ENCODE measurements at regions not wholly inside any gene's neighbourhood (a gene's known extent, or its start where the extent isn't known, plus 50 kb on each side); places are given as distances from the start of the nearest gene placed in this dataset.

- TF ChIP-seq ZFP41 (tag by site-specific recombination; IDR thresholded peaks at IDR 0.05; ENCODE audit: borderline replicate concordance) (no peak), SCRT1 (tag by site-specific recombination; IDR thresholded peaks at IDR 0.05; ENCODE audit: borderline replicate concordance) (no peak), HOXD13 (CRISPR knock-in tag; IDR thresholded peaks at IDR 0.05; ENCODE audit: borderline replicate concordance) (no peak), ZNF121 (tag by site-specific recombination; IDR thresholded peaks at IDR 0.05) (no peak), ZNF76 (tag by site-specific recombination; IDR thresholded peaks at IDR 0.05; ENCODE audit: borderline replicate concordance, low read depth) (no peak), ZEB2 (tag by site-specific recombination; IDR thresholded peaks at IDR 0.05) (no peak), ZNF169 (tag by site-specific recombination; IDR thresholded peaks at IDR 0.05) (no peak), ZNF544 (tag by site-specific recombination; IDR thresholded peaks at IDR 0.05) (no peak), ZNF548 (tag by site-specific recombination; IDR thresholded peaks at IDR 0.05) (no peak), ZNF560 (tag by site-specific recombination; IDR thresholded peaks at IDR 0.05; ENCODE audit: borderline replicate concordance) (no peak), KLF7 (tag by site-specific recombination; IDR thresholded peaks at IDR 0.05; ENCODE audit: borderline replicate concordance) (no peak)
- TF ChIP-seq, protein P1, sequence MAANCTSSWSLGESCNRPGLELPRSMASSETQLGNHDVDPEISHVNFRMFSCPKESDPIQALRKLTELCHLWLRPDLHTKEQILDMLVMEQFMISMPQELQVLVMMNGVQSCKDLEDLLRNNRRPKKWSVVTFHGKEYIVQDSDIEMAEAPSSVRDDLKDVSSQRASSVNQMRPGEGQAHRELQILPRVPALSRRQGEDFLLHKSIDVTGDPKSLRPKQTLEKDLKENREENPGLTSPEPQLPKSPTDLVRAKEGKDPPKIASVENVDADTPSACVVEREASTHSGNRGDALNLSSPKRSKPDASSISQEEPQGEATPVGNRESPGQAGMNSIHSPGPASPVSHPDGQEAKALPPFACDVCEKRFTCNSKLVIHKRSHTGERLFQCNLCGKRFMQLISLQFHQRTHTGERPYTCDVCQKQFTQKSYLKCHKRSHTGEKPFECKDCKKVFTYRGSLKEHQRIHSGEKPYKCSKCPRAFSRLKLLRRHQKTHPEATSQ (tag by site-specific recombination; IDR thresholded peaks at IDR 0.05) = no peak
Measured at GRCh38 chr3:95226437-95226836, 1163.6 kb downstream of the NSUN3 start (continued).

DNA sequence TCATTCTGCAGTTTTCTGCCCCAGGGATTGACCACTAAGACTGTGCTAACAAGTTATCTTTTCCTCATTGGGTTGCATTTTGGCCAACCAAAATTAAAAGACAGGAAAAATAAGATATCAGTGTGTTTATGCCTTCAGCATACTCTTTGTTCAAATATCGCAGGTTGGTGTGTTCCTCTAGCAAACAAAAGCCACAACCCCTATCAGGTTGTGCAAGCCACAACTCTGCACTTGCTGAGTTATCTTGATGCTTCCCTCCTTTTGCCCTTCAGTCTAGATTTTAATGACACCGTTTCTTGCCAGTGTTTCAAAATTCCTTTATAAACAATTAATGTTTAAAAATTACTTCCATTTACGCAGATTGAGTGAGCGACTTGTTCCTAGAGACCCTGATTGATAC lies 1164.2 kb downstream of the NSUN3 start:
- ChIA-PET CTCF (no interaction called here), POLR2A (no interaction called here)
- Histone ChIP-seq H3K4me3 (ENCODE audit: low read depth, low read length) (no peak overlapping the region), H3K36me3 (ENCODE audit: control insufficient read depth in 2 of 2, insufficient read depth in 1 of 2, low read length in 2 of 2) (no peaks in the 10 kb centered on the region), H3K27ac (ENCODE audit: extremely low read depth, low read depth, low read length) (no peak overlapping the region), H3K9me3 (ENCODE audit: control insufficient read depth, insufficient read depth, low read depth, low read length) (no peaks in the 10 kb centered on the region), H3K4me1 (ENCODE audit: control insufficient read depth, insufficient read depth, low read length) (no peaks in the 10 kb centered on the region)
- TF ChIP-seq, protein P2, sequence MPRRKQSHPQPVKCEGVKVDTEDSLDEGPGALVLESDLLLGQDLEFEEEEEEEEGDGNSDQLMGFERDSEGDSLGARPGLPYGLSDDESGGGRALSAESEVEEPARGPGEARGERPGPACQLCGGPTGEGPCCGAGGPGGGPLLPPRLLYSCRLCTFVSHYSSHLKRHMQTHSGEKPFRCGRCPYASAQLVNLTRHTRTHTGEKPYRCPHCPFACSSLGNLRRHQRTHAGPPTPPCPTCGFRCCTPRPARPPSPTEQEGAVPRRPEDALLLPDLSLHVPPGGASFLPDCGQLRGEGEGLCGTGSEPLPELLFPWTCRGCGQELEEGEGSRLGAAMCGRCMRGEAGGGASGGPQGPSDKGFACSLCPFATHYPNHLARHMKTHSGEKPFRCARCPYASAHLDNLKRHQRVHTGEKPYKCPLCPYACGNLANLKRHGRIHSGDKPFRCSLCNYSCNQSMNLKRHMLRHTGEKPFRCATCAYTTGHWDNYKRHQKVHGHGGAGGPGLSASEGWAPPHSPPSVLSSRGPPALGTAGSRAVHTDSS (tag by site-specific recombination; IDR thresholded peaks at IDR 0.05) = no peak
- TF ChIP-seq MEIS1 (CRISPR knock-in tag; IDR thresholded peaks at IDR 0.05; ENCODE audit: borderline replicate concordance) = no peak
- TF ChIP-seq ZNF239 (tag by site-specific recombination; IDR thresholded peaks at IDR 0.05) = no peak
- no peak for TF ChIP-seq ZNF621 (tag by site-specific recombination; IDR thresholded peaks at IDR 0.05)
- no peak for TF ChIP-seq ZNF585B (tag by site-specific recombination; IDR thresholded peaks at IDR 0.05)
- TF ChIP-seq ZNF292 (tag by site-specific recombination; IDR thresholded peaks at IDR 0.05; ENCODE audit: borderline replicate concordance, low read depth) = no peak
- TF ChIP-seq, protein P3, sequence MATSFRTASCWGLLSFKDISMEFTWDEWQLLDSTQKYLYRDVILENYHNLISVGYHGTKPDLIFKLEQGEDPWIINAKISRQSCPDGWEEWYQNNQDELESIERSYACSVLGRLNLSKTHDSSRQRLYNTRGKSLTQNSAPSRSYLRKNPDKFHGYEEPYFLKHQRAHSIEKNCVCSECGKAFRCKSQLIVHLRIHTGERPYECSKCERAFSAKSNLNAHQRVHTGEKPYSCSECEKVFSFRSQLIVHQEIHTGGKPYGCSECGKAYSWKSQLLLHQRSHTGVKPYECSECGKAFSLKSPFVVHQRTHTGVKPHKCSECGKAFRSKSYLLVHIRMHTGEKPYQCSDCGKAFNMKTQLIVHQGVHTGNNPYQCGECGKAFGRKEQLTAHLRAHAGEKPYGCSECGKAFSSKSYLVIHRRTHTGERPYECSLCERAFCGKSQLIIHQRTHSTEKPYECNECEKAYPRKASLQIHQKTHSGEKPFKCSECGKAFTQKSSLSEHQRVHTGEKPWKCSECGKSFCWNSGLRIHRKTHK (tag by site-specific recombination; IDR thresholded peaks at IDR 0.05) = no peak
- TF ChIP-seq, protein P4, sequence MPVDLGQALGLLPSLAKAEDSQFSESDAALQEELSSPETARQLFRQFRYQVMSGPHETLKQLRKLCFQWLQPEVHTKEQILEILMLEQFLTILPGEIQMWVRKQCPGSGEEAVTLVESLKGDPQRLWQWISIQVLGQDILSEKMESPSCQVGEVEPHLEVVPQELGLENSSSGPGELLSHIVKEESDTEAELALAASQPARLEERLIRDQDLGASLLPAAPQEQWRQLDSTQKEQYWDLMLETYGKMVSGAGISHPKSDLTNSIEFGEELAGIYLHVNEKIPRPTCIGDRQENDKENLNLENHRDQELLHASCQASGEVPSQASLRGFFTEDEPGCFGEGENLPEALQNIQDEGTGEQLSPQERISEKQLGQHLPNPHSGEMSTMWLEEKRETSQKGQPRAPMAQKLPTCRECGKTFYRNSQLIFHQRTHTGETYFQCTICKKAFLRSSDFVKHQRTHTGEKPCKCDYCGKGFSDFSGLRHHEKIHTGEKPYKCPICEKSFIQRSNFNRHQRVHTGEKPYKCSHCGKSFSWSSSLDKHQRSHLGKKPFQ (tag by site-specific recombination; IDR thresholded peaks at IDR 0.05) = no peak
- no peak for TF ChIP-seq ZNF747 (tag by site-specific recombination; IDR thresholded peaks at IDR 0.05)
- no peak for TF ChIP-seq ZNF701 (tag by site-specific recombination; IDR thresholded peaks at IDR 0.05)
- TF ChIP-seq EGR2 (tag by site-specific recombination; IDR thresholded peaks at IDR 0.05; ENCODE audit: low read depth) = no peak
- TF ChIP-seq, protein P5, sequence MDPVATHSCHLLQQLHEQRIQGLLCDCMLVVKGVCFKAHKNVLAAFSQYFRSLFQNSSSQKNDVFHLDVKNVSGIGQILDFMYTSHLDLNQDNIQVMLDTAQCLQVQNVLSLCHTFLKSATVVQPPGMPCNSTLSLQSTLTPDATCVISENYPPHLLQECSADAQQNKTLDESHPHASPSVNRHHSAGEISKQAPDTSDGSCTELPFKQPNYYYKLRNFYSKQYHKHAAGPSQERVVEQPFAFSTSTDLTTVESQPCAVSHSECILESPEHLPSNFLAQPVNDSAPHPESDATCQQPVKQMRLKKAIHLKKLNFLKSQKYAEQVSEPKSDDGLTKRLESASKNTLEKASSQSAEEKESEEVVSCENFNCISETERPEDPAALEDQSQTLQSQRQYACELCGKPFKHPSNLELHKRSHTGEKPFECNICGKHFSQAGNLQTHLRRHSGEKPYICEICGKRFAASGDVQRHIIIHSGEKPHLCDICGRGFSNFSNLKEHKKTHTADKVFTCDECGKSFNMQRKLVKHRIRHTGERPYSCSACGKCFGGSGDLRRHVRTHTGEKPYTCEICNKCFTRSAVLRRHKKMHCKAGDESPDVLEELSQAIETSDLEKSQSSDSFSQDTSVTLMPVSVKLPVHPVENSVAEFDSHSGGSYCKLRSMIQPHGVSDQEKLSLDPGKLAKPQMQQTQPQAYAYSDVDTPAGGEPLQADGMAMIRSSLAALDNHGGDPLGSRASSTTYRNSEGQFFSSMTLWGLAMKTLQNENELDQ (tag by site-specific recombination; IDR thresholded peaks at IDR 0.05; ENCODE audit: low read depth) = no peak

Data from HEK293 (cell line).